ENCODE measurements at regions not wholly inside any gene's neighbourhood (a gene's known extent, or its start where the extent isn't known, plus 50 kb on each side); places are given as distances from the start of the nearest gene placed in this dataset.
"Not testable (repeated sequence)": the region's sequence is repeated elsewhere in the genome, so short reads cannot be mapped to it uniquely, and the experiment has no call there.

DNA sequence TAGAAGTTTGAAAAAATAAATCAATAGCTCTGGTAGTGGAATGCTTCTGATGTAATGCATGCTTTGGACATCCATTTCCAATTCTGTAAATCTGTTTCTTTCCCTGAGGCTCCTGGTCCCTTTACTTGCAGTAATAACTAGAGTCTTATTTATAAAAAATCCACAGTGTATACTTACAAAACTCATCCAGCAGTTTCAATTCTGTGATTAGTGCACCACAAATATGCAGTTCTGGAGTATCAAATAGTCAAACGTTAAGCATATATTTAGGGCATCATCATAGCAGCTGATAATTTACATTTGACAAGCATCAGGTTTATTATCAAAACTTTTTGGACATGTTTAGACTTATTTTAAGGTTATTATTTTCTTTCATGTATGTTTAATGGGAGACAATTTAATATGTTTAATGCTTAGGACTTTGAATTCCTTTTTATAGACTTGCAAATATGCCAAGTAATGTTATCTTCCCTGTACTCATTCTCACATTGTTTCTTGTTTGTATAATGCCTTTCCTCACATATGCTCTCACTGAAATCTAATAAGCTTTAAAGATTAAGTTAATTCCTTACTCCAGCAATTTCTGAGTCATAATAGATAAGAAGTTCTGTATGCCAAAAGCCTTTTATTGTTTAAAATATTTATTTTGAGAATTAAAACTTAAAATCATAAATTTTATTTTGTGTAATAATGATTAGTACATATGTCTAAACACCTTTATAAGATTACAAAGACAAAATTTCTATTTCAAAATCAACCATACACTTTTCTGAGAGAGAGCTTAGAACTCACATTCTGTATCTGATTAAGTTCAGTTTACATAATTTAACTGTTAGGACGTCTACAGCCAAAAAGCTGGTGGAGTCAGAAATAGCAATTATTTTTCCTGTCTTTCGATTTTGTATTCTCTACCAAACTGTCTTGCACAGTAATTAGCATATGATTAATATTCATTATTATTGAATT lies 341.5 kb upstream of the TMEFF2 start:
- H3K36me3 Mint-ChIP-seq: no peaks in the 10 kb centered on the region
- H3K9me3 Mint-ChIP-seq: no peaks in the 10 kb centered on the region
- no peak overlapping the region for H3K27ac Mint-ChIP-seq

DNA sequence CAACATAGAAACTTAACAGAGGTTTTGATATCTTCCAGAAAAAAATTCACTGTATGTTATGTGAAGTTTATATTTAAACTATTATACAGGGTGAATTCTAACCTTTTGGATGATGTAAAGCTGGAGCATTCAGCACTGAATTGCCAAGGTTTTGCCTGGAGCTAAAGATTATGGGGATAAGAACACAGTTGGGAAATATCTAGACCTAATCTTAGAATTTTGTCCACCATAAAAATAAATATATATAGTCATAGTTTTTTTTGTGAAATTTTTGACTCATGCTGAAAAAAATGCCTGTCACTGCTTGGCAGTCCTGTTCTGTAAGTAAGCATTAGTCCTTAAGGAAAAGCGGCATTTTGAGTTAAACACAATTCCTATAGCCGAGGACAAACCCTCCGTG lies 339.3 kb upstream of the TMEFF2 start:
- DNase-seq (ENCODE audit: low spot score in 2 of 2) (no peak), ATAC-seq (no peak)
- Mint-ChIP-seq H3K27ac (no peak overlapping the region), H3K36me3 (no peaks in the 10 kb centered on the region), H3K9me3 (peaks cover 0 to 5% of the 10 kb centered on the region in 2 donors)

More for the DNA sequence above, 341.5 kb upstream of the TMEFF2 start:
- no peak for ATAC-seq
- no peak for DNase-seq (ENCODE audit: low spot score in 2 of 2)

DNA sequence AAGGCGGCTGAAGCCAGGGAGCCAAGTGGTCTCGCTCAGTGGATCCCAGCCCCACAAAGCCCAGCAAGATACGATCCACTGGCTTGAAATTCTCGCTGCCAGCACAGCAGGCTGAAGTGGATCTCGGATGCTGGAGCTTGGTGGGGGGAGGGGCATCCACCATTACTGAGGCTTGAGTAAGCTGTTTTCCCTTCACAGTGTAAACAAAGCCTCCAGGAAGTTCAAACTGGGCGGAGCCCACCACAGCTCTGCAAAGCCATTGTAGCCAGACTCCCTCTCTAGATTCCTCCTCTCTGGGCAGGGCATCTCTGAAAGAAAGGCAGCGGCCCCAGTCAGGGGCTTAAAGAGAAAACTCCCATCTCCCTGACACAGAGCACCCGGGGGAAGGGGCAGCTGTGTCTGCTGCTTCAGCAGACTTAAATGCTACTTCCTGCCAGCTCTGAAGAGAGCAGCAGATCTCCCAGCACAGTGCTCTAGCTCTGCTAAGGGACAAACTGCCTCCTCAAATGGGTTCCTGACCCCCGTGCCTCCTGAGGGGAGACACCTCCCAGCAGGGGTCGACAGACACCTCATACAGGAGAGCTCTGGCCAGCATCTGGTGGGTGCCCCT lies 330.0 kb upstream of the TMEFF2 start:
- H3K27ac Mint-ChIP-seq; H3K36me3 Mint-ChIP-seq; ATAC-seq; DNase-seq (ENCODE audit: low spot score in 2 of 2): not testable (repeated sequence)
- peaks cover 6 to 12% of the 10 kb centered on the region in 2 donors for H3K9me3 Mint-ChIP-seq

DNA sequence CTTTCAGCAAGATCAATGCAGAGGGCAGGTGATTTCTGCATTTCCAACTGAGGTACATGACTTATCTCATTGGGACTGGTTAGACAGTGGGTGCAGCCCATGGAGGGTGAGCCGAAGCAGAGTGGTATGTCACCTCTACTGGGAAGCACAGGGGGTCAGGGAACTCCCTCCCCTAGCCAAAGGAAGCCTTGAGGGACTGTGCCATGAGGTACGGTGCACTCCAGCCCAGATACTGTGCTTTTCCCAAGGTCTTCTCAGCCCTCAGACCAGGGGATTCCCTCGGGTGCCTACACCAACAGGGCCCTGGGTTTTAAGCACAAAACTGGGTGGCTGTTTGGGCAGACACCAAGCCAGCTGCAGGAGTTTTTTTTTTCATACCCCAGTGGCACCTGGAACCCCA lies 329.5 kb upstream of the TMEFF2 start:
- not testable (repeated sequence) for H3K36me3 Mint-ChIP-seq; H3K9me3 Mint-ChIP-seq; H3K27ac Mint-ChIP-seq; ATAC-seq; DNase-seq (ENCODE audit: low spot score in 2 of 2)

DNA sequence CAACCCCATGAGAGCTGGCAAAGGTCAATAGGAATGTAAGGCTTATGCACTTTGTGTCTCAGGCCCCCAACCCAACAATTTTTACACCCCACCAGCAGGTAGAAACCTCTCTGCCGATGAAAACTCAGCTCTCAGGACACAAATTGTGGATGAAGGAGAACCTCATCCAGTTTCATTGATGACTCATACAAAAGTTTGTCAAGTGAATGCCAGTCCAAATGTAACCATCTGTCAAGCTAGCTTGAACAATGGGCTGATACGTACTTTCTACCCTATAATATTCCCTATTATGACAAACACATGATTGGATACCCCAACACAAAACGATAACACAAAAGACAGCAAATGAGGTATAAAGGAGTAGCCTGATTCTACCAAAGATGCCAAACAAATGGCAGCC lies 321.2 kb upstream of the TMEFF2 start:
- no peaks in the 10 kb centered on the region for H3K36me3 Mint-ChIP-seq
- ATAC-seq: no peak
- peaks cover 0 to 8% of the 10 kb centered on the region in 2 donors for H3K9me3 Mint-ChIP-seq
- no peak overlapping the region for H3K27ac Mint-ChIP-seq
- no peak for DNase-seq (ENCODE audit: low spot score in 2 of 2)

DNA sequence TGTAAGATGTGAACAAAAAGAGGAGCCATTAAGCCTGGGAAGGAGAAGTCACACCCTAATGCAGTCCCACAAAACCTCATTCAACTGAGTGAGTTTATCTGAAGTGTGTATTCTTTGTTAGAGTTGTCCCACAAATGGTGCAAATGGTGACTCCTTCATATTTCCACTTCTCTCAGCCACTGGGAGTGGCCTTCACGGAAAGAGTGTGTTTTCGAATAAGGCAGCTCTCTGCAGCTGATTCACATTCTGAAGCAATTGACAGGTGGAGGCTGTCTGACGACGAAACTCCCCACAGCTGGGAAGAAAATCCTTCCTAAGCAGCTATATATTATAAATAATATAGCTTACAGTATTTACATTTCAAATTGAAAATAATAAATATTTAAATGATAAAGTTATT lies 318.8 kb upstream of the TMEFF2 start:
- Mint-ChIP-seq H3K9me3 (peaks cover 3 to 8% of the 10 kb centered on the region in 2 donors), H3K27ac (no peak overlapping the region), H3K36me3 (no peaks in the 10 kb centered on the region)
- DNase-seq (ENCODE audit: low spot score in 2 of 2) (no peak), ATAC-seq (no peak)

DNA sequence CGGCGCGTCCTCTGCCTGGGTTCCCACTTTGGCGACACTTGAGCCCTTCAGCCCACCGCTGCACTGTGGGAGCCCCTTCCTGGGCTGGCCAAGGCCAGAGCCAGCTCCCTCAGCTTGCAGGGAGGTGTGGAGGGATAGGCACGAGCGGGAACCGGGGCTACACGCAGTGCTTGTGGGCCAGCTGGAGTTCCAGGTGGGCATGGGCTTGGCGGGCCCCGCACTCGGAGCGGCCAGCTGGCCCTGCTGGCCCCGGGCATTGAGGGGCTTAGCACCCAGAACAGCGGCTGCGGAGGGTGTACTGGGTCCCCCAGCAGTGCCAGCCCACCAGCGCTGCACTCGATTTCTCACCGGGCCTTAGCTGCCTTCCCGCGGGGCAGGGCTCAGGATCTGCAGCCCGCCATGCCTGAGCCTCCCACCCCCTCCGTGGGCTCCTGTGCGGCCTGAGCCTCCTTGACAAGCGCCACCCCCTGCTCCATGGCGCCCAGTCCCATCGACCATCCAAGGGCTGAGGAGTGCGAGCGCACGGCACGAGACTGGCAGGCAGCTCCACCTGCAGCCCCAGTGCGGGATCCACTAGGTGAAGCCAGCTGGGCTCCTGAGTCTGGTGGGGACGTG lies 313.2 kb upstream of the TMEFF2 start:
- H3K27ac Mint-ChIP-seq; ATAC-seq; H3K36me3 Mint-ChIP-seq; DNase-seq (ENCODE audit: low spot score in 2 of 2); H3K9me3 Mint-ChIP-seq: not testable (repeated sequence)

DNA sequence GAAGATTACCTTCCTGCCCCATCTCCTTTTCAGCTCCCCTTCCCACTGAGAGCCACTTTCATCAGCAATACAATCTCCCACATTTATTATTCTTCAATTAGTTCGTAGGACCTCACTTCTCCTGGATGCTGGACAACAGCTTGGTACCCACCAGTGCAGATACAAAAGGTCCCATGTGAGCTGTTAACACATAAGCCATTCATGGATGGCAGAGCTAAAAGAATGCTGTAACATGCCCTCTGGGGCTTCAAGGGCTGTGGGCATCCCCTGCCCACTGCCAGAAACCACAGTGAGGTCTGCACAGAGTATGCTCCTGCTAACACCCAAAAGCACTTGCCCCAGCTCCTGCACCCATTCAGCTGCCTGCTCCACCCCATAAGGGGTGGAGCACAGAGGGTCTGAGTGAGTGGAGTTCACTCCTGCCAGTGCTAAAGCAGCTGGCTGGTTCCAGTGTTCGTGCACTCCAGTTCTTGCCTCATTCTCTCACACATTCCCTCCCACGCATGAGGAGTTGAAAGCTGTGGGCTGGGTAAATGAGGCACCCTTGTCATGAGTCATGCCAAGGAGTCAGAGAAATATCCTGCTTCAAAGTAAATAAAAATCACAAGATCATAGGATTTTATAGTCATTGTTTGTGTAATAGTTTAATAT lies 305.9 kb upstream of the TMEFF2 start:
- Mint-ChIP-seq H3K9me3 (peaks cover 0 to 2% of the 10 kb centered on the region in 2 donors), H3K27ac (no peak overlapping the region), H3K36me3 (no peaks in the 10 kb centered on the region)
- ATAC-seq: peak; percentile 37 to 96
- DNase-seq (ENCODE audit: low spot score in 2 of 2): peak in 1 of 2 donors; percentile 13

DNA sequence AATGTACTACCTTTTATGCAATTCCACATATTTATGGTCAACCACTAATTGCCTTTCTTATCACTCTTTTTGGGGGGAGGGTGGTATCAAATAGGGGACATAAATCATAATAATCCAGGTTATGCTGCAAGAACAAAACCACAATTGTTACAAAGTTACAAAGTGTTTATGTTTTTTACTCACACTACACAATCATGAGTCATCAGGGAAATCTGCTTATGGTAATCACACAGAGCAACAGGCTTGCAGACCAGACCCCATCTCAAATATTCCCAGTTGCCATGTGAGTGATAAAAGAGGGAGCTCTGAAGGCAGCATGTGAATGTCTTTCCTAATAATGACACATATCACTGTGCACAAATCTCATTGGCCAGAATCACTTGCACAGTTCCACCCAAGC lies 304.7 kb upstream of the TMEFF2 start:
- no peak for ATAC-seq
- no peak for DNase-seq (ENCODE audit: low spot score in 2 of 2)
- peaks cover 0 to 8% of the 10 kb centered on the region in 2 donors for H3K9me3 Mint-ChIP-seq
- no peak overlapping the region for H3K27ac Mint-ChIP-seq
- no peaks in the 10 kb centered on the region for H3K36me3 Mint-ChIP-seq

DNA sequence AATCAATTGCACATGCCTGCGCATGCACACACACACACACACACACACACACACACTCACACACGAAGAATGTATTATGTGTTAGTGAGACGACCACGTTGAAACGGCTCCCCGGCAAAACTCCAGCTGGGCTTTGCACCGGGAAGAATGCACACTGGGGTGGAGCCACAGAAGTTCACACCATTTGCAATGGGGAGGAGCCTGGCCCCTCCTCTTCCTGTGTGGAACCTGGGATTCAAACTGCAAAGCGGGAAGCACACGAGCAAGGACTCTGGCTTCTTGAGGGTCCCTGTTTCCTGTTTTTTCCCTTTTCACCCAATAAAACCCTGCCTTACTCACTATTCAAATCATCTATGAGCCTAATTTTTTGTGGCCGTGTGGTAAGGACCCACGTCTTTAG lies 304.0 kb upstream of the TMEFF2 start:
- ATAC-seq: no peak

DNA sequence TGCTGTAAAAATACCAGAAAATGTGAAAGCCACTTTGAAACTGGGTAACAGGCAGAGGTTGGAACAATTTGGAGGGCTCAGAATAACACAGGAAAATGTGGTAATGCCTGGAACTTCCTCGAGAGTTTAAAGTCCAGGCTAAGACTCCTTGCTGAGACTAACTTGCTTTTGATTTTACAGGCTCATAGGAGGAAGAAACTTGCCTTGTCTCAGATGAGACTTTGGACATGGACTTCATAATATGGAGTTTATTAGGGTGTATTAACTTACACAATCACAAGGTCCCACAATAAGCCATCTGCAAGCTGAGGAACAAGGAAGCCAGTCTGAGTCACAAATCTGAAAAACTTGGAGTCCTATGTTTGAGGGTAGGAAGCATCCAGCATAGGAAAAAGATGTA lies 293.4 kb upstream of the TMEFF2 start:
- H3K9me3 Mint-ChIP-seq: peaks cover 13 to 18% of the 10 kb centered on the region in 2 donors
- DNase-seq (ENCODE audit: low spot score in 2 of 2); H3K27ac Mint-ChIP-seq; H3K36me3 Mint-ChIP-seq; ATAC-seq: not testable (repeated sequence)

More for the DNA sequence above, 304.0 kb upstream of the TMEFF2 start:
- no peaks in the 10 kb centered on the region for H3K36me3 Mint-ChIP-seq
- no peak overlapping the region for H3K27ac Mint-ChIP-seq
- peaks cover 0 to 8% of the 10 kb centered on the region in 2 donors for H3K9me3 Mint-ChIP-seq
- no peak for DNase-seq (ENCODE audit: low spot score in 2 of 2)

DNA sequence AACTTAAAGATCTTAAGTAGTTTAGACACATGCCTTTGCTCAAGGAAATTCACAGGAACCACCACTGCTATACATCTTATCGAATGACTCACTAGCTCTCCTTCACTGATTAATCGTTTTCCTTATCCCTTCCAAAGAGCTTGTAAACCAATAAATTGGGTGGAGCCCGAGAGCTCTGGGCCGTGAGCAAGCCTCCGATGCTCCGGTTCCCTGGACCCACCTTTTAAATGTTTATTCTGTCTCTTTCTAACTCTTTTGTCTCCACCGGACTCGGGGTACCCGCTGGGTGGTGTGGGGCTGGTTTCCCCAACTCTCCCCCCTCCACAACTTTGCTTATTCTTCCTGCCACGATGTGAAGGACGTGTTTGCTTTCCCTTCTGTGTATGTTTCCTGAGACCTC lies 292.9 kb upstream of the TMEFF2 start:
- Mint-ChIP-seq H3K9me3 (peaks cover 13 to 18% of the 10 kb centered on the region in 2 donors), H3K36me3 (no peaks in the 10 kb centered on the region), H3K27ac (no peak overlapping the region)
- ATAC-seq (no peak), DNase-seq (ENCODE audit: low spot score in 2 of 2) (no peak)

DNA sequence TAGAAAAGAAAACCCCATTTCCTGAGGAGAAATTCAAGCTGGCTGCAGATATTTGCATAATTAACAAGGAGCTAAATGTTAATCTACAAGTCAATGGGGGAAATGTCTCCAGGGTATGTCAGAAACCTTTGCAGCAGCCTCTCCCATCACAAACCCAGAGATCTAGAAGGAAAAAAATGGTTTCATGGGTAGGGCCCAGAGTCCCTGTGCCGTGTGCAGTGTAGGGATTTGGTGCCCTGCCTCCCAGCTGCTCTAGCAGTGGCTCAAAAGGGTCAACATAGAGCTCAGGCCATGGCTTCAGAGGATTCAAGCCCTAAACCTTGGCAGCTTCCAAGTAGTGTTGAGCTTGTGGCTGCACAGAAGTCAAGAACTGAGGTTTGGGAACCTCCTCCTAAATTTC lies 290.2 kb upstream of the TMEFF2 start:
- H3K36me3 Mint-ChIP-seq: no peaks in the 10 kb centered on the region
- peaks cover 9 to 13% of the 10 kb centered on the region in 2 donors for H3K9me3 Mint-ChIP-seq
- ATAC-seq (no peak), DNase-seq (ENCODE audit: low spot score in 2 of 2) (no peak)
- no peak overlapping the region for H3K27ac Mint-ChIP-seq

DNA sequence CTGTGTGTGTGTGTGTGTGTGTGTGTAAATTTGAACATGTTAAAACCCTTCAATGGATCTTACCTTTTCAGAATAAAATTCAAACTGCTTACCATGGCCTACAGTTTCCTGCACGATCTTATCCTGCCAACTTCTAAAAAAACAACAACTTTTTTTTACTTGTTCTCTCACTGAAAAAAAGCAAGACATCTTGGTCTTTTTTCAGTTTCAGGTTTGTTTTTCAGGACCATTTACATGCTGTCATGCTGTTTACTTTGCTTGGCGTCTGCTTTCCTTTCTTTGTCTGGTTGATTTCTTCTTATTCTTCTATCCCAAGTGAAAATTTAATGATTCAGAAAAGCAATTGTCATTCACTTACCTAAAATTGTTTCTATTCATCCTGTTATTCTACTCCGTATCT lies 286.3 kb upstream of the TMEFF2 start:
- ATAC-seq (no peak), DNase-seq (ENCODE audit: low spot score in 2 of 2) (no peak)
- no peak overlapping the region for H3K27ac Mint-ChIP-seq
- H3K9me3 Mint-ChIP-seq: peaks cover 5% of the 10 kb centered on the region in 2 donors
- no peaks in the 10 kb centered on the region for H3K36me3 Mint-ChIP-seq

DNA sequence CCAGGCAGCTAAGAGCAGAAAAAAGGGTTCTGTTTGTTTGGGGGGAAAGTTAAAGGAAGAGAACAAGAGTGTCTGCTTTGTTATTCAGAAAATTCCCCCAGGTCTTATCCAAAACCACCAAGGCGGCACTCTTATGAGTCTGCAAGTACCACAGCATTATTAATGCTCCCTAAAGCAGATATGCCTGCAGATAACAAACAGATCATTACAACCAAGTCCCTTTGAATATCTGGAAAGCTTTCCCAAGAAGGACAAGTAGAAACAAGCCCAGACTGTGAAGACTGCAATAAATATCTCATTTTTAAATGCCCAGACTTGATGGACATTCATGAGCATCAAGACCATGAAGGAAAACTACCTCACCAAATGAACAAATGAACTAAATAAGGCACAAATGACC lies 278.6 kb upstream of the TMEFF2 start:
- ATAC-seq (no peak), DNase-seq (ENCODE audit: low spot score in 2 of 2) (no peak)
- H3K36me3 Mint-ChIP-seq: peaks cover 0 to 7% of the 10 kb centered on the region in 2 donors
- H3K9me3 Mint-ChIP-seq: peaks cover 7 to 10% of the 10 kb centered on the region in 2 donors
- no peak overlapping the region for H3K27ac Mint-ChIP-seq

DNA sequence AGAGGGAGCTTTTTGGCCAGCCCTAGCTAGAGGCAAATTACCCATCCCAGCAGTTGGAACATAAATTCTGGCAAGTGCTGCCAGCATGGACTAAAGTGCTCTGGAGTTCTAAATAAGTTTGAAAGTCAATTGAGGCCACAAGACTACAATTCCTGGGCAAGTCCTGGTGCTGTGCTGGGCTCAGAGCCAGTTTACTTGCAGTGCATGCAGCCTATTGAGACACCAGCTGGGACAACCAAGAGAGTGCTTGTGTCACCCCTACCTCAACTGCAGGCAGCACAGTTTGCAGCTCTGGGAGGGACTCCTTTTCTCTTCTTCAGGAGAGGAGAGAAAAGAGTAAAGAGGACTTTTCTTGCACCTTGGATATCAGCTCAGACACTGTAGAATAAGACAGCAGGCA lies 277.2 kb upstream of the TMEFF2 start:
- DNase-seq (ENCODE audit: low spot score in 2 of 2) (no peak), ATAC-seq (no peak)
- H3K9me3 Mint-ChIP-seq: peaks cover 7 to 10% of the 10 kb centered on the region in 2 donors
- H3K27ac Mint-ChIP-seq: no peak overlapping the region
- H3K36me3 Mint-ChIP-seq: peaks cover 0 to 7% of the 10 kb centered on the region in 2 donors

DNA sequence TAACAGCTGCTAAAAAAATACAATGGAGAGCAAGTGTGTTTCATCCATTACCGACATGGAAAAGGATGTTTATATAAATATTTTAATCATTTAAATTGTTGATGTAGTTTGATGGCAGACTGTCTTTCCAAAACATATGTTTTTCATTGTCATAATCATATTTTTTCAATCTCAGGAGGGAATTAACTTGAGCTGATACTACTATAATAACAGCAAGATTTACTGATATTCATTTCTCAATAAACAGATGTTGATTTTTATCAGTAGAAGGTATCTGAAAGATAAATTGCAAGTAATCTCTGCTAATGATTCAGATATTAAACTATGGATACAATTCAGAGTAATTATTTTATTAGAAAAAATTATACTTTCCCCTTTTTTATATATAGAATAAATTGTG lies 274.9 kb upstream of the TMEFF2 start:
- ATAC-seq (no peak), DNase-seq (ENCODE audit: low spot score in 2 of 2) (no peak)
- Mint-ChIP-seq H3K9me3 (peaks cover 5 to 7% of the 10 kb centered on the region in 2 donors), H3K27ac (no peak overlapping the region), H3K36me3 (peaks cover 0 to 7% of the 10 kb centered on the region in 2 donors)
